GM19240 (cell line): ENCODE measurements at regions not wholly inside any gene's neighbourhood (a gene's known extent, or its start where the extent isn't known, plus 50 kb on each side); places are given as distances from the start of the nearest gene placed in this dataset.

Experiments used
- DNase-seq: peaks from one replicate; pipeline ENCODE4 v3.0.0; 2011; ENCODE audit warnings: low spot score; ENCODE audit not compliant: insufficient read length

DNA sequence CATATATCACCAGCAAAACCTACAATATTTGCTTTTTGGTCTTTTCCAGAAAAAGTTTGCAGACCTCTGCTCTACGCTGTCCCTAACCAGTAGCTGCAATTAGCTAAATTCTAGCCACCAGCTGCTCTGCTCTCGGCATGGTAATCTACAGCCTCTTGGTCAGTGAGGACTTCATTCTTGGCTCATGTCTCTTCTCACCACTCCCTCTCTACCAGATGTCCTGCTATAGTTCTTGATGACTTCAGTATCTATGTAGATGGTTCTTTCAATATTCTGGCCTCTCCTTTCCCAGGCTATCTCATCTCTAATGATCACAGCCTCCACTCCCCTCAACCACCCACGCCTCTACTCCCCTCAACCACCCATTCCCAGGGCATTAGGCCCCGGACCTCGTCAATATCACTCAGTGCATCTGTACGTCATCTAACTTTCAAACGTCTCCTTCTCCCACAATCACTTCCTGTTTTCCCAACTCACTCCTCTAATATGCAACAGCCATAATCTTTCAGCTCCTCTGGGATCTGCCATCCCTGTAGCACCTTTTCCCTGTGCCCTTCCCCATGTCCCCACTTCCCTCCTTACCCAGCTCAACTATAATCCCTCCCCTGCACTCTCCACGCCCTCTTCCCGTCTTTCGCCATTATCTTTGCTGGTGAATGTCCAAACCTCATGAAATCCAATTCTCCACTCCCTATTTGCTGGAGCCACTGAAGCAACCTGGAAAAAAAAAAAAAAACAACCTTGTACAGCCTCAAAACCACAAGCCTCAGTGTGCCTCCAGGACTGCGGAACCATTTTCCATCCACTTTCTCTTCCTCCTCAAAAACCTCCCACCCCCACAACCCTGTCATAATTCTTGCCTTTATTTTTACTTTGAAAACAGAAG lies 429.4 kb upstream of the PROK2 start:
- no peak for DNase-seq

DNA sequence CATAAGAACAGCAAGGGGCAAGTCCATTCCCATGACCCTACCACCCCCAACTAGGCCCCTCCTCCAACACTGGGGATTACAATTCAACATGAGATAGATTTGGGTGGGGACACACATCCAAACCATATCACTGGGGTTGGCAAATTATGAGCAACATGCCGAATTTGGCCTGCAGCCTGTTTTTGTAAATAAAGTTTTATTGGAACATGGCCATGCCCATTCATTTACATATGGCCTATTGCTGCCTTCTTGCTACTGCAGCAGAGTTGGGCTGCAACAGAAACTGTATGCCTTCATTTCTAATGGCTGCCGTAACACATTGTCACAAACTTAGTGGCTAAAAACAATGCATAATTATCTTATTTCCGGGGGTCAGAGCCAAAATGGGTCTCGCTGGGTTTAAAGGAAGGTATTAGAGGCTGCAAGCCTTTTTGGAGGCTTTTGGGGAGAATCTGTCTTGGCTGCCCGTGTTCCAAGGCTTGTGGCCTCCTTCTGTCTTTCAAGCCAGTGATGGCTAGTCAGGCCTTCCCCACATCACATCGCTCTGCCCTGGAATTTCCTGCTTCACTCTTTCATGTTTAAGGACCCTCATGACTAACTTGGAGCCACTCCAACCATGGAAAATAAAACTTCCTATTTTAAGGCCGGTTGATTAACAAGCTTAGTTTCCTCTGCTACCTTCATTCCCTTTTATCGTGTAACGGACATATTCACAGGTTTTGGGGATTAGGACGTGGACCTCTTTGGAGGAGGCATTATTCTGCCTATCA lies 428.5 kb upstream of the PROK2 start:
- no peak for DNase-seq

DNA sequence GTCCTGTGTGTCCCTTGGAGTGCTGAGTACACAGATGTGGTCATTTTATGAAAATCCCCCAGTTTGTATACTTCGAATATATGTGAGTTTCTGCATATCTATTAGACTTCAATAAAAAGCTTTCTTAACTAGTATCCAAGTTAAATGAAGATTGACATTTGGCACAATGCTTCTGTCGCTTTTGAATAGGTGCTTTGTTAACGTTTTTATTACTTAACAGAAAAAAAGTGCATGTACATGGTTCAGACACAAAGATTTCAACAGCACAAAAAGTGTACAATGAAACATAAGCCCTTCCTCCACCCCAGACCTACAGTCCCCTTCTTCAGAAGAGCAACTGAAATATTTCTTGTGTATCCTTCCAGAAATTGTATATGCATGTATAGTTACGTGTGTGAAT lies 427.4 kb upstream of the PROK2 start:
- DNase-seq, result no peak

DNA sequence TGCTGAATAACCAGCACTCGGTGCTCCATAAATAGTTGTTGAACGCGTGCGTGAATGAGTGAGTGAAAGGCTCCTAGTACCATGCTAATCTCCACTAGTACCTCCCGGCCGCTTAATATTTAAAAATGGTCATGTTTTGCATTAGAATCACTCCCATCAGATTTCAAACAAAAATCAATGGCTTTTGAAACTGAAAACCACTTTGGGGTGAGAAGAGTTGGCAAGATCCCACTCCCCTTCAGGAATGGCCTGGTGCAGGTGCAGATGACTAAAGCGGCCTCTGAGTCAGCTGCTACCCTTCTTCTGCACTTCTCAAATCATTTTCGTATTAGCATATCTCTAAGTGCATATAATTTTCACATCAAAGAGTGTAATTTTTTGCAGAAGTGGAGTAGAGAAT lies 425.3 kb upstream of the PROK2 start:
- DNase-seq, result no peak

DNA sequence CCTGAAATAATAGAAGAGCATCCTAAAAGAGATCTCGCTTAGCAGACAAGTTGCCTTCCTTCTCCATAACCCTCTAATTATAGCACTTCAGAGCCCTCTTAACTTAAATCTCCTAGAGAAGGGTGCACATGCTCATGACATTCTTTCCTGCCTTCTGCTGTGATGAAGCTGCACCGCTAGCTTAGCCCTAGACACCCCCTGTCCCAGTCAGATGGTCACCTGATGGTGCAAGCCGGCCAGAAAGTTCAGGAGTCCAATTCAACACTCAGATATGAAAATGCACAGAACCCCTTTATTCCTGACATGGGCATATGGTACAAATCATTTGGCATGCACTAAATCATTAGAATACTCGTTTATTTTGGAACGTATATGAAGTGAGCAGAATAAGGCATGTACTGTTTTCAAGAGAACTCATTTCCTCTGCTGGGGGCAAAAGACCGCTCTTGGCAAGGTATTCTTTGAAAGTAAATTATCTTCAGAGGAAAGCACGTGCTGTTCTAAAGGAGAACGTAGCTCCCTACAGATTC lies 420.4 kb upstream of the PROK2 start:
- DNase-seq, result no peak

DNA sequence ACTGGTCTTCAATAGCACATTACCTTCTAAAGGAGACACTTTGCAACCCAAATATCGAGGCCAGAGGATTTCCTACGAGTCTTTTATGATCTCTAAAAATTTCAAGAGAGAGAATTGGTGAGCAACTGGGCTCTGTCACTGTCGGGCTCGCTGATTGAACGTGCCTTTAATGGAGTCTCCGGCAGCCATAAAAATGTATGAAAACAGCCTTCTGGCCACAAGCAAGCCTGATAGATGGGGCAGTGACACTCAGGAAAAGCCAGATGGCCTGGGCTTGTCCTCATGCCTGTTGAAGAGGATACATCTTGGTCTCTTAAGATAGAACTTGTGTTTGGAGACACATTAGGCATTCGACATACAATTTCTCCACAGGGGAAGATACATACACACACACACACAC lies 419.5 kb upstream of the PROK2 start:
- DNase-seq, result no peak

DNA sequence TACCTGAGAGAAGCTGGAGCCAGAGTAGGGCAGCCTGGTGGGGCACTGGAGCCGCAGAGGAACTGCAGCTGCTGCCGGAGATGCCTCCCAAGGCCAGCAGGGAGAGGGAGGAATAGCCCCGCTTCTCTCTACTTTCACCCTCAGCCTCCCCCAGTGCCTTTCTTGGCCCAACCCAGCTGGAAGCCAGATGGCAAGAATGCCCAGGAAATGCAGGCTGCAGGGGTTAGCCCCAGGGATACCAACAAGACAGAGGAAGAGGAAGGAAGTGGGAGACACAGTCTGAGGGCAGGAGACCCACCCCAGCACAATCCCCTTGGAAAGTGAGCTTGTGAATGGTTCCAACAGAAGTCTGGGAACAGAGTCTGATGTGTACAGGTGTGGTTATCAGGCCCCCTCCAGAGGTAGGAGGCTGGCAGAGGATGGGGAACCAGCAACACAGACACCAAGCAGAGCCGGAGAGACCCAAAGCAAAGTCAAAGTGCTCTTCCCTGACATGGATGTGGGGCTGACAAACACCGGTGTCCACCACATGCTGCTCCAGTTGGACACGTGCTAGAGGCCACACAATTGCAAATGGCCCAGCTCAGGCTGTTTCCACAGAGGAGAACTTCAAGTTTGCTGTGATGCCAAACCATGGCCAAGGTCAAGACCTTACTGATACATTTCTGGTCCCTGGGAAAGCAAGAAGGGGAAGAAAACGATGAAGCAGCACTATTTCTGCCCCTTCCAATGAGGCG lies 418.8 kb upstream of the PROK2 start:
- DNase-seq, result no peak

DNA sequence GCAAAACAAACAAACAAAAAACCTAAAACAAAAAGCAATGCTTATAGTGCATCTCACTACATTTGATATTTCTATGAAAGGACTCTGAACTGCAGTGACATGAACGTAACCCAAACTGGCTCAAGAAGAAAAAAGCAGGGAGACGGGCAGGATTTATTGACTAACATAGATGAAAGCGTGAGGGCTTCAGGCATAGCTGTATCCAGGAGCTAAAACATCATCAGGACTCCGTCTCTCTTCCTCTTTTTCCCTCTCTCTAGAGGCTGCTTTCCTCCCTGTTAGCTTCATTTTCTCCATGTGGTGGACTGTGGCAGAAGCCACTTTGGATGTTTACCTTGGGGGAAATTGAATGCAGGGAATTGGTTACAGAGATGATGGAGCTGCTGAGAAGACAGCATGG lies 418.2 kb upstream of the PROK2 start:
- no peak for DNase-seq

DNA sequence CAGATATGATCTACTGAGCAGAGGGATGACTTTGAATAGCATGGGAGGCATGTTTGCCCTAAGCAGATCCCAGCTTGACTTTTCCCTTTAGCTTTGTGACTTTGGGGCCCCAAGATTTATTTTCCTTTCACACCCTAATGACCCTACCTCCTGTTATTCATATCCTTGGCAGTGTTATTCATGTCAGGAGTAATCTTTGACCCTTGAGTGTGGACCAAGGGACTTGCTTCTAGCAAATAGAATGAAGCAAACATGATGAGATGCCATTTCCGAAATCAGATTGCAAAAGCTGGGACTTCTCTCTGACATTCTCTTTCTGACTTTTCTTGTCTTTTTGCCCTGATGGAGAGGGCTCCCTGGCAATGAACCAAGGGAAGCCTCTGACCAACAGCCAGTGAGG lies 415.4 kb upstream of the PROK2 start:
- DNase-seq, result no peak

DNA sequence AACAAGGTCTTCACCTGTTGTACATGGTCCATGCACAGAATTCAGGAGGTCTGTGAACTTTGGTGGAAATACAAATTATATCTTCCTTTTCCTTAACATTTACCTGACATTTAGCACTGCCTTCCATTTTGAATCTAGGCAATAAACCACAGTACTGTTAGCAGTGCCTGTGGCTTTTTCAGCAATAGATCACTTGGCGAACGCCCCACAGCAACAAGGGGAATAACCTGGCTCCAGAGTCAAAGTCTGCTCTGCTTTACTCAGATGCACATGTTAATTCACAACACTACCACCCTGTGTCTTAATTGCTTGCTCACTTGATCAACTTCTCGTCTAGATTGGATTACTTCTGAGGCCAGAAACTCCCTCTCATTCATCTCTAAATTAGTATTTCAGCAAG lies 414.6 kb upstream of the PROK2 start:
- DNase-seq, result no peak

DNA sequence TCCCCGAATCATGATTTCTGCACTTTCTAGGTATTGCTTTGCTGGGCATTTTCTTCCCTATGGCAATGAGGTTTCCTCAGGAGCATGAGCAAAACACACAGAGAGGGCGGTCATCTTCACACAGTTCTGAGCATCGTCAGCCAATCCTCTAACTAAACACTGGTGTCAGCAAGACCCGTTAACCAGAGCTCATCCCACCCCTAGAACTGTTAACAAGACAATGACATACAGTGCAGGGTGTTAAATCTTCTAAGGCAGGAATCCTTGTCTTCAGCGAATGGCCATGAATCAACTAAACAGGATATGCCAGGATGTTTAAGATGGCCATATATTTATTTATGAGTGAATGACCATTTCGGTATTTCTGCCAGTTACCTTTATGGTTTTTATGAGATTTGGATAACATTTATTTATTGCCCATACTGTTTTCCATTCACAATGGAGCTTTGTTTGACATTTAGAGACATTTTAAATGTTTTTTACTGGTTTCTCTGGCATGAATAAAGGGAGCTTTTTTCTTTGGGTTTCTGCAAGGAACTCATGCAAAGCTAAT lies 411.5 kb upstream of the PROK2 start:
- DNase-seq, result no peak

DNA sequence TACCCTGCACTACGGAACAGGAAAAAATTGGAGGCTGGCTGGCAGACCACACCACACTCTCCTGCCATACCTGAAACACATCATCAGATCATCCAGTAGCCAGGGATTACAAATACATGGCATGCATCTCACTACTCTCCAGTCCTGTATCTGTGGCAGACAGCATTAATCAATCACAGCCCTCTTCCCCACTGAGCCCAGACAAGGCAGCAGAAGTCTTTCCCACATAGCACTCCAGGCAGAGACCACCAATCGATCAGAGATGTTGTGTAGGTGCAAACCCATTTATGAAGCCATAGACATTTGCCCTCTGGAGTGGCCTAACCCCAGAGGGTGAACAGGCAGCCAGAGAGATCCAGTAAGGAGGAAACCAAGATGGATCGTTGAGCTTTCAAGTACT lies 410.9 kb upstream of the PROK2 start:
- DNase-seq, result no peak

DNA sequence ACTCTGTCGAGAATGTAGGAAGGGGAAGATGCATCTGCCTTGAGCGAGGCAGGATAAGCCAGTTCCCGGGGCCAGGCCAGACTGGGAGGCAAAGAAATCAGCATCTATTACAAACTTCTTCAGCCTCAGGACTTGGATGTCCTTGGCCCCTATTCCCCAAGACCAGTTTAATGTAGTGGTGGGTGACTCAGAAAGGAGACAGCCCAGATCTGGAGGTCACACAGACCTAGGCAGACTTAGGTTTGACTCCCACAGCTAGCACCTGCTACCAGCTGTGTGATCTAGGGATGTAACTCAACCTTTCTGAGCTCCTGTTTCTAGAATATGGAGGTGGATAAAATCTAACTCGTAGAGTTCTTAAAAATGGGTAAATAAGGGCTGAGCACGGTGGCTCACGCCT lies 409.5 kb upstream of the PROK2 start:
- no peak for DNase-seq

DNA sequence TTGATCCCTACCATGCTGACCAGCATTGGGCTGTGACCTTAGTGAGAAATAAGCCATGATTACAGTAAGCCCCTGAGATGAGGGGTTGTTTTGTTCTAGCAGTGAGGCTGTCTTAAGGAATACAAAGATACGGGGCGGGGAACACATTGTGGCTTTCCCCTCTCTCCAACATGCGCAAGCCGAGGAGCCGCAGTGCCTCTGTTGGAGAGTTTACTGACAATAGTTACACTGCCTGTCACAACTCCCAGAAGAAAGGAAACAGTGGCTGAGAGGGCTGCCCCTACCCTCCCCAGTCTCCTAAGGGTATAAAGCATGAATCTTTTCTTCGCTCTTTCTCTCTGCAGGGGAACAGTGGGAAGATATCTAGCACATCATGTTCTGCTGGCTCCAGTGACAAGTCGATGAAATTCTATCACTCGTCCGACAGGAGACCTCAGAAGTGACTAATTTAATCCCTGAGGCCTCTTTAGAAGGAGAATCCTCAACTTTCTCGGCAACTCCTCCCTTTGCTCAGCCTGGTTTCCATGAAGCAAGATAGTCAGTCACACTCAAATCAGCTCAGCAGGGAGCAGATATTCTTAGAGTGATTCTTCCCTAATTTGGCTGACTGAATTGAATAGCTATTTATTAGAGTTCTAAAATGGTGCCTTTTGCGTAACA lies 409.0 kb upstream of the PROK2 start:
- DNase-seq, result no peak

DNA sequence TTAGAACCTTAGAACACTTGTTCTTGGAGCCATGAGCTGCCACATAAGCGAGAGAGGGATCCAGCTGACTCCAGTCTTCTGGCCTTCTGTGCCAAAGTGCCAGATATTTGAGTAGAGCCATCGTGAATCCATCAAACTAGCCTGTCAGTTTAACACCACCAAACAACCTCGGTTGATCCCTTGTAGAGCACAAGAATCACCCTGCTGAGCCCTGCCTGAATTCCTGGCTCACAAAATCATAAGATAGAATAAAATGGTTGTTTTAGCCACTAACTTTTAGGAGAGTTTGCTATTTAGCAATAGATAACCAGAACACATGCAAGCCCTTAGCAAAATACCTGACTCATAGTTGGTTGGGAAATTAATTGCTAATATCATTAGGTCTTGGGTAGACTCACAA lies 407.6 kb upstream of the PROK2 start:
- no peak for DNase-seq

DNA sequence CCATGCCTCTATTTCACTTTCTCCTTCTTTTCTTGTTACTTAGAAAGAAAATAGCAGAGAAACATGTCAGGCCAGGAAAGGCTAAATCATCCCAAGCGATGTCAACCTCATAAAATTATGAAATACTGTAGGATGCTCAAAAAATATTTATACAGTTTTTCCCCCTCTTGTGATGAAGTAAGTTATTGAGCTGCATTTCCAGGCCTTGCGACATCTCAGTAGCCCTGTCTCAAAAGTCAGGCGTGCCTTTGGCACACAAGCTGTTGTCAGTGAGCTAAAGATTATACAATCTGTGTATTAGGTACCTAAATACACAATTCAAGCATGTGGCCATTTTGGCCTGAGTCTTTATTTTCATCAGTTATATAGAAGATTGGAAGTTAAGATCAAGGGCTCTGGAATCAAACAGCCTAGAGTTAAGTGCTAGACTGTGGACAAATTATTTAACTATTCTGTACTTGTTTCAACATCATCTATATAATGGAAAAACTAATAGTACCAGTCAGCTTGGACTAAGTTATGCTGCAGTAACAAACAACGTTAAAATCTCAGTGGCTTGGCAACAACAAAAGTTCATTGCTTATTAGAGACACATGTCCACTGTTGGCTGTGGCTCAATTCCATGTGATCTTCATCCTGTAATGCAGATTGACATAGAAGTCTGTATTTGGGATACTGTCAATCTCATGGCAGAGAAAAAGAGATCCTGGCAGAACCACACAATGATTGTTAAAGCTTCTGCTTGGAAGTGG lies 406.4 kb upstream of the PROK2 start:
- no peak for DNase-seq

DNA sequence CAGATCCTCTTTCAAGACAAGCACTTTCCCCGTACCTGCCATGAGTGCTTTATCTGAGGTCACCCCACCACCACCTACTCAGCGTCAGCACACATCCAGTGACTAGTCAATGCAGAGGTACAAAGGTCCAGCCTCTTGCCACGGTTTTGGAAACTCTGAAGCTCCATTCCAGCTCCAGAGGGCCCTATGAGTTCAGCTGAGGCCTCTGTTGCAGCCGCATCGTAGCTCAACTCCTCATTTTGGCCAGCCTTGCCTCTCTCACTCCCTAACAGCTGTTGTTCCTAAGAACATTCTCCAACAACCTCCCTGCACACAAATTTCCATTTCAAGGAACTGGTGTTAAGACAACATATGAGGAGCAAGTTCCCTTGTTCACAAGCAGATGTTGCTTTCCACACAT lies 405.1 kb upstream of the PROK2 start:
- DNase-seq, result no peak

DNA sequence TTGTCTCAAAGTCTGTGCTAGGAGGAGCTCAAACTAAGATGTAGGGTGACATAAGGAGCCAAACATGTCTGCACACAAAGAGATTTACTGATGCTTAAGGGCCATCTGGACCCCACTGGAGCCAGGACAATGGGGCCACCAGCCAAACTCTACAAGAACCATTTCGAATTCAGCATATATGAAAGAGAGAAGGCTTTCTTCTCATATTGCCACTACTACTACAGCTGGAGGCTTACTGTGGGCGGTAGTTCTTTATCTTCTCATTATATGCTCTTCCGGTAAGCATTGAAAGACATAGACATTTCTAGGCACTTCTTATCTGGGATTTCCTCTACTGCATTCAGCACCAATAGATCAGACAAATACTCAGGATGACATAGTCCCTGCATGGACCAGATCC lies 404.4 kb upstream of the PROK2 start:
- DNase-seq, result no peak

DNA sequence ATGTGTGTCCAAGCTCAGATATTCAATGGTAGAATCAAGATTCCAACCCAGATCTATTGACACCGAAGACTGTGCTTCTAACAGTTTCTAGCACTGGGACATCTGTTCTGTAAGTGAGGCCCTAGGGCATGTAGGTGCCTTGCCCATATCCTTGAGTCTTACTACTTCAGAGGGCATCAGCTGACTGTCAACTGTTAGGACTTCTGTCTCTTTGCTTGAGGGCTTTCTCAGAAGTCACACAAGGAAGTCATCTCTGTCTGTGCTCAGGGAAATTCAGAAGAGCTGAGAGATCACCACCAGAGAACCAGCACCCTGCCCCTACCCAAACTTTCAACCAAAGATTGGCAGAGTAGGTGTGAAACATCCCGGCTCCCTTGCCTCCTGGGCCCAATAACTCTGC lies 403.6 kb upstream of the PROK2 start:
- DNase-seq, result no peak

DNA sequence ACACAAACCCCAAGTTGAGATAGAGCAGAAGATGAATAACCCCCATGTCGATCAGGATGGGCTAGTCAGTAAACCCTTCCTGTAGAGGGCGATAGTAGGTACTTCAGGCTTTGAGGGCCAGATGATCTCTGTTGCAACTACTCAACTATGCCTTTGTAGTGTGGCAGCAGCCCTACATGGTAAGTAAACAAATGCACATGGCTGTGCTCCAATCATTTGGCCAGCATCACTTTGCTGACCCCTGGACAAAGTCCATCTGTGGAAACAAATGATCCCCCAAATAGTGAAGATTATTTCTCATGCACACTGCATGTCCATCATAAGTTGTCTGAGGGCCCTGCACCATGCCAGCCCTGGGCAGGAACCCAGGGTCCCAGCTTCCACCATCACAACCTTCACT lies 402.2 kb upstream of the PROK2 start:
- no peak for DNase-seq
